ENCODE measurements at regions not wholly inside any gene's neighbourhood (a gene's known extent, or its start where the extent isn't known, plus 50 kb on each side); places are given as distances from the start of the nearest gene placed in this dataset.
A peak's percentile ranks its signal among the peaks of the same experiment; 100 is the strongest.

- DNase-seq (no peak), ATAC-seq (no peak)
- intact Hi-C loops (cut with DNase I) = no loop called here
Measured at GRCh38 chr1:4271338-4271998, 371.4 kb upstream of the C1orf174 start.

- no peak for ATAC-seq
- DNase-seq = no peak
- intact Hi-C loops (cut with DNase I) = no loop called here
Measured at GRCh38 chr1:4272568-4272967, 372.5 kb upstream of the C1orf174 start.

- DNase-seq = no peak
- ATAC-seq = no peak
- intact Hi-C loops (cut with DNase I) = no loop called here
Measured at GRCh38 chr1:4273243-4273642, 373.2 kb upstream of the C1orf174 start.

- intact Hi-C loops (cut with DNase I) = no loop called here
- DNase-seq = no peak
- ATAC-seq = no peak
Measured at GRCh38 chr1:4273747-4274146, 373.7 kb upstream of the C1orf174 start.

- DNase-seq (no peak), ATAC-seq (no peak)
- intact Hi-C loops (cut with DNase I) = no loop called here
Measured at GRCh38 chr1:4275083-4275482, 375.0 kb upstream of the C1orf174 start.

GRCh38 chr1:4276238-4276637, 376.2 kb upstream of the C1orf174 start:
- DNase-seq = no peak
- no peak for ATAC-seq
- intact Hi-C loops (cut with DNase I) = no loop called here

GRCh38 chr1:4277598-4277997, 376.8 kb upstream of the AJAP1 start:
- no peak for ATAC-seq
- no peak for DNase-seq
- intact Hi-C loops (cut with DNase I) = no loop called here

- intact Hi-C loops (cut with DNase I) = no loop called here
- ATAC-seq = no peak
- DNase-seq = no peak
Measured at GRCh38 chr1:4284976-4285375, 369.4 kb upstream of the AJAP1 start.

GRCh38 chr1:4292861-4293260, 361.5 kb upstream of the AJAP1 start:
- ATAC-seq (no peak), DNase-seq (no peak)
- intact Hi-C loops (cut with DNase I) = no loop called here

- DNase-seq = no peak
- intact Hi-C loops (cut with DNase I) = no loop called here
- ATAC-seq = peak; percentile 63 to 87
Measured at GRCh38 chr1:4298361-4299083, 355.9 kb upstream of the AJAP1 start.

GRCh38 chr1:4301007-4301406, 353.4 kb upstream of the AJAP1 start:
- intact Hi-C loops (cut with DNase I) = no loop called here
- DNase-seq (no peak), ATAC-seq (no peak)

GRCh38 chr1:4303303-4303702, 351.1 kb upstream of the AJAP1 start:
- DNase-seq (no peak), ATAC-seq (no peak)
- intact Hi-C loops (cut with DNase I) = no loop called here

GRCh38 chr1:4305526-4306301, 348.7 kb upstream of the AJAP1 start:
- DNase-seq = no peak
- no peak for ATAC-seq
- intact Hi-C loops (cut with DNase I) = no loop called here

GRCh38 chr1:4306559-4307467, 347.6 kb upstream of the AJAP1 start:
- peak; percentile 85 to 88 for ATAC-seq
- intact Hi-C loops (cut with DNase I) = no loop called here
- peak; percentile 32 for DNase-seq

GRCh38 chr1:4307468-4307845, 347.0 kb upstream of the AJAP1 start:
- no peak for DNase-seq
- intact Hi-C loops (cut with DNase I) = no loop called here

GRCh38 chr1:4307911-4308545, 346.4 kb upstream of the AJAP1 start:
- DNase-seq = no peak
- ATAC-seq = no peak
- intact Hi-C loops (cut with DNase I) = no loop called here

More at GRCh38 chr1:4307468-4307845, 347.0 kb upstream of the AJAP1 start:
- ATAC-seq = no peak

GRCh38 chr1:4308806-4309205, 345.6 kb upstream of the AJAP1 start:
- DNase-seq (no peak), ATAC-seq (no peak)
- intact Hi-C loops (cut with DNase I) = no loop called here

- ATAC-seq = no peak
- DNase-seq = no peak
- intact Hi-C loops (cut with DNase I) = no loop called here
Measured at GRCh38 chr1:4309676-4310320, 344.6 kb upstream of the AJAP1 start.

All from left cardiac atrium (tissue), 4 donors.